ENCODE measurements at regions not wholly inside any gene's neighbourhood (a gene's known extent, or its start where the extent isn't known, plus 50 kb on each side); places are given as distances from the start of the nearest gene placed in this dataset.

DNA sequence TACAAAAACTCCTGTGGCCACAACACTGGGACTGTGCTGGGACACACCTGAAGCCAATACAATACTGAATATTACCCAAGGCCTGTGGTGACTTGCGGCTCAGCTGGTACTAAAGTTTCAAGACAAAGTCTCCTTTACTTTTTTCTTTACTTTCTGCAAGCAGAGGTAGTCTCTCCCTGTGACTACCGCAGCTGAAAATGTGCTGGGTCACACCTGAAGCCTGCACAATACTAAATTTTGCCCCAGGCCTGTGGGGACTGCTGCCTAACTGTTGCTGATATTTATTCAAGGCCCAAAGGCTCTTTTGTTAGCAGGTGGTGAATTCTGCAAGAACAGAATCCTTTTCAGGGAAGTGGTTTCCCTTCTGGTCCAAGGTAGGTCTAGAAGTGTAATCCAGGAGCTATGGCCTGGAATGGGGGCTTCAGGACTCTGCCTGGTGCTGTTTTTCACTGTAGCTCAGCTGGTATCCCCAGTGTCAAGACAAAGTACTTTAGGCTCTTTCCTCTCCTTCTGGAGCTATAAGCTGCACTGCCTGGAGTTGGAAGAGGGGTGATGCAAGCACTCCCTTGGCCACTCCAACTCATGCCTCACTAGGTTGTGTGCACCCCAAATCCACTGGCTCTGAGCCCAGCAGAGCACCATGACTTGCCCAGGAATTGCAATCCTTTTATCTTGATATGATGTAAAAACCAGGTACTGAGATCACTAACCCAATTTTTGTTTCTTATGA is 489.4 kb downstream of the TECRL start:
- Histone ChIP-seq H3K4me3 (ENCODE audit: low read depth, low read length, poor library complexity, severe bottlenecking) (no peak overlapping the region), H3K79me2 (ENCODE audit: insufficient read depth, low read depth, low read length) (no peaks in the 10 kb centered on the region), H3K4me2 (ENCODE audit: low read length) (no peak overlapping the region), H3K36me3 (ENCODE audit: insufficient read depth, low read length) (no peaks in the 10 kb centered on the region), H3K4me1 (ENCODE audit: insufficient read depth, low read length, poor library complexity, severe bottlenecking) (no peaks in the 10 kb centered on the region), H2AFZ (ENCODE audit: low read length) (no peak overlapping the region), H3K27ac (ENCODE audit: low read depth, low read length, poor library complexity, severe bottlenecking) (no peak overlapping the region), H4K20me1 (ENCODE audit: insufficient read depth, low read length) (no peaks in the 10 kb centered on the region), H3K9me2 (ENCODE audit: insufficient read depth, low read length) (no peaks in the 10 kb centered on the region), H3K9me3 (ENCODE audit: low read length) (no peaks in the 10 kb centered on the region)
- no TSS peak for BruUV-seq (replicated peaks)
- no peak for TF ChIP-seq CTCF (conservative IDR thresholded peaks at IDR 0.05; ENCODE audit: low read length)
- DNase-seq (ENCODE audit: low spot score): no peak
- intact Hi-C loops (cut with micrococcal nuclease; ENCODE audit: unreplicated experiment): no loop called here
- ChIA-PET POLR2A (no interaction called here), CTCF (ENCODE audit: unreplicated experiment) (no interaction called here)

DNA sequence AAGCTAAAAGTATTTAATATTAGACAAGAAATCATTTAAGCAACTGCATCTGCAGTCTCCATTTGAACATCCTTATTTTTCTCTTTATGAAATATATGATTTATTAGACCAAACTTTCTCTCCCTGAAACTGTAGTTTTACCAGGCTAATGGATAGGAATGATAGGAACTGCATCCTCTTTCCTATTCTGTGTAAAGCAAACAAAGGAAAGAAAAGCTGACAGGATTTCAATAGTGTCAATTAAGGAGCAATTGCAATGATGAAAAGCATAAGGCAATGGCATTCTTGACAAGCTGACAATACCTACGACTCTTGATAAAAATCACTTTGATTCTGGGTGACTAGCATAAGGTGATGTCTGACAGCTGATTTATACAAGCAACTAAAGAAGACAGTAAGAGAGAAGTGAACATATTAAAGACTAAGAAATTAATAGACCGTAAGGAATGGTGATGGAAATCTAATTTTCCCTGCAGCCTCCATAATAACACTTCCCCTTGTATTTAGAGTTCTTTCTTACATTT is 502.5 kb downstream of the TECRL start:
- DNase-seq (ENCODE audit: low spot score): no peak
- no peaks in the 10 kb centered on the region for H4K20me1 ChIP-seq (ENCODE audit: insufficient read depth, low read length)
- no peaks in the 10 kb centered on the region for H3K9me3 ChIP-seq (ENCODE audit: low read length)
- TF ChIP-seq EZH2phosphoT487 (IDR thresholded peaks at IDR 0.05; ENCODE audit: borderline replicate concordance, low read depth, low read length): no peak
- TF ChIP-seq CTCF (conservative IDR thresholded peaks at IDR 0.05; ENCODE audit: low read length): no peak
- CTCF ChIA-PET (ENCODE audit: unreplicated experiment): no interaction called here
- no TSS peak for BruUV-seq (replicated peaks)
- POLR2A ChIA-PET: no interaction called here
- no peaks in the 10 kb centered on the region for H3K9me2 ChIP-seq (ENCODE audit: insufficient read depth, low read length)
- intact Hi-C loops (cut with micrococcal nuclease; ENCODE audit: unreplicated experiment): no loop called here
- H3K79me2 ChIP-seq (ENCODE audit: insufficient read depth, low read depth, low read length): no peaks in the 10 kb centered on the region
- no peaks in the 10 kb centered on the region for H3K4me1 ChIP-seq (ENCODE audit: insufficient read depth, low read length, poor library complexity, severe bottlenecking)
- H3K4me3 ChIP-seq (ENCODE audit: low read depth, low read length, poor library complexity, severe bottlenecking): no peak overlapping the region
- no peak overlapping the region for H3K27ac ChIP-seq (ENCODE audit: low read depth, low read length, poor library complexity, severe bottlenecking)
- H2AFZ ChIP-seq (ENCODE audit: low read length): no peak overlapping the region
- H3K36me3 ChIP-seq (ENCODE audit: insufficient read depth, low read length): no peaks in the 10 kb centered on the region
- no peak overlapping the region for H3K4me2 ChIP-seq (ENCODE audit: low read length)

GRCh38 chr4:63904201-63904600 is 505.0 kb downstream of the TECRL start:
- Histone ChIP-seq H3K27ac (ENCODE audit: low read depth, low read length, poor library complexity, severe bottlenecking) (no peak overlapping the region), H3K9me3 (ENCODE audit: low read length) (no peaks in the 10 kb centered on the region), H3K4me2 (ENCODE audit: low read length) (no peak overlapping the region), H2AFZ (ENCODE audit: low read length) (no peak overlapping the region), H3K36me3 (ENCODE audit: insufficient read depth, low read length) (no peaks in the 10 kb centered on the region), H4K20me1 (ENCODE audit: insufficient read depth, low read length) (no peaks in the 10 kb centered on the region), H3K9me2 (ENCODE audit: insufficient read depth, low read length) (no peaks in the 10 kb centered on the region), H3K4me3 (ENCODE audit: low read depth, low read length, poor library complexity, severe bottlenecking) (no peak overlapping the region), H3K79me2 (ENCODE audit: insufficient read depth, low read depth, low read length) (no peaks in the 10 kb centered on the region), H3K4me1 (ENCODE audit: insufficient read depth, low read length, poor library complexity, severe bottlenecking) (no peaks in the 10 kb centered on the region)
- ChIA-PET POLR2A (no interaction called here), CTCF (ENCODE audit: unreplicated experiment) (no interaction called here)
- no peak for DNase-seq (ENCODE audit: low spot score)
- TF ChIP-seq CTCF (conservative IDR thresholded peaks at IDR 0.05; ENCODE audit: low read length) (no peak), EZH2phosphoT487 (IDR thresholded peaks at IDR 0.05; ENCODE audit: borderline replicate concordance, low read depth, low read length) (no peak)
- BruUV-seq (replicated peaks): no TSS peak
- intact Hi-C loops (cut with micrococcal nuclease; ENCODE audit: unreplicated experiment): no loop called here

All from OCI-LY7 (cell line).